Loucy (cell line): ENCODE measurements at regions not wholly inside any gene's neighbourhood (a gene's known extent, or its start where the extent isn't known, plus 50 kb on each side); places are given as distances from the start of the nearest gene placed in this dataset.

Experiments
- EZH2phosphoT487 ChIP-seq: fragments of 200-600 bp; IDR thresholded peaks from 2 replicates; pipeline ENCODE4 v1.6.1; 2018; ENCODE audit warnings: antibody characterized with exemption, mild to moderate bottlenecking, moderate library complexity, borderline replicate concordance
- TF ChIP-seq, protein P1 (sequence below): fragments of 200-600 bp; sonication (generic); conservative IDR thresholded peaks from 2 replicates; pipeline ENCODE4 v1.5.1; 2014; ENCODE audit warnings: mild to moderate bottlenecking, antibody characterized with exemption, low read length

DNA sequence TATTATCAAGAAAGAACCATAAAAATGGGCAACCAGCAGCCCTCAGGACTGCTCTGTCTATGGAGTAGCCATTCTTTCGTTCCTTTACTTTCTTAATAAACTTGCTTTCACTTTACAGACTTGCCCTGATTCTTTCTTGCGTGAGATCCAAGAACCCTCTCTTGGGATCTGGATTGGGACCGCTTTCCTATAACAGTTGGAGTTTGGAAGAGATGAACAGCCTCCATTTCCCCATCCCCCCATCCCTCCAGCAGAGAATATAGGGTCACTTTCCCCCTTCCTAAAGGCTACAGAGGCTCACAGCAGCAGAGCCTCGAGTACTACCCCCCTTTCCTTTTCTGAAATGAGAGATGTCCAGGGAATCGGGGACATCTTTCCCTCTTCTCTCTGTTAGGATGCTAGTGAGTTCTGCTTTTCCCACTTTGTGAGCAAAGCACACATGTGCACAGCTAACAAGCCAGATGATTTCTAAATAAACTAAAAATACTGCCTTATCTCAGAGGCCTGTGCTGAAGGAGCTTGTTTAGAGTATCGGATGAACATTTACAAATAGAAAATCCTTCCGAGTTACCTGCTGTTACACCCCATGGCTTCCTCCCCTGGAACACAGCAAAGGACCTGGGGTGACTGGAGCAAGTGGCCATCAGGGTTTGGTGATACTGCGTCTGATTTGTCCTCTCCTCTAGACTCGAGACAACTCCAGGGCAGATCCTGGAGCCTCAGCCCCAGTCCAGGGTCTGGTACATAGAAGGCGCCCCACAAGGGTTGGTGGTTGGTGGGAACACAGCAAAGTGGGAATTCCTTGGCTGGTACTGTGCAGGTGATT, 144.2 kb downstream of the SLC38A6 start:
- no peak for TF ChIP-seq EZH2phosphoT487
- TF ChIP-seq, protein P1, sequence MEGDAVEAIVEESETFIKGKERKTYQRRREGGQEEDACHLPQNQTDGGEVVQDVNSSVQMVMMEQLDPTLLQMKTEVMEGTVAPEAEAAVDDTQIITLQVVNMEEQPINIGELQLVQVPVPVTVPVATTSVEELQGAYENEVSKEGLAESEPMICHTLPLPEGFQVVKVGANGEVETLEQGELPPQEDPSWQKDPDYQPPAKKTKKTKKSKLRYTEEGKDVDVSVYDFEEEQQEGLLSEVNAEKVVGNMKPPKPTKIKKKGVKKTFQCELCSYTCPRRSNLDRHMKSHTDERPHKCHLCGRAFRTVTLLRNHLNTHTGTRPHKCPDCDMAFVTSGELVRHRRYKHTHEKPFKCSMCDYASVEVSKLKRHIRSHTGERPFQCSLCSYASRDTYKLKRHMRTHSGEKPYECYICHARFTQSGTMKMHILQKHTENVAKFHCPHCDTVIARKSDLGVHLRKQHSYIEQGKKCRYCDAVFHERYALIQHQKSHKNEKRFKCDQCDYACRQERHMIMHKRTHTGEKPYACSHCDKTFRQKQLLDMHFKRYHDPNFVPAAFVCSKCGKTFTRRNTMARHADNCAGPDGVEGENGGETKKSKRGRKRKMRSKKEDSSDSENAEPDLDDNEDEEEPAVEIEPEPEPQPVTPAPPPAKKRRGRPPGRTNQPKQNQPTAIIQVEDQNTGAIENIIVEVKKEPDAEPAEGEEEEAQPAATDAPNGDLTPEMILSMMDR = no peak
